Smooth muscle cell (in vitro differentiated cells): ENCODE measurements at regions not wholly inside any gene's neighbourhood (a gene's known extent, or its start where the extent isn't known, plus 50 kb on each side); places are given as distances from the start of the nearest gene placed in this dataset.
A peak's percentile ranks its signal among the peaks of the same experiment; 100 is the strongest.

ENCODE experiments used
- DNase-seq: peaks from one replicate; lab custom pipeline; 2025; ENCODE audit not compliant: unreplicated experiment; lab: John Stamatoyannopoulos, UW
- H2AFZ ChIP-seq: fragments of 200-600 bp; sonication (generic); 2 replicates; pipeline ENCODE4 v1.6.0; 2016; ENCODE audit warnings: antibody characterized with exemption, low read depth, mild to moderate bottlenecking
- H3F3A ChIP-seq: fragments of 200-600 bp; sonication (generic); 2 replicates; pipeline ENCODE4 v1.6.0; 2017; ENCODE audit warnings: antibody characterized with exemption, low read depth
- H3K27ac ChIP-seq: fragments of 200-600 bp; sonication (generic); 2 replicates; pipeline ENCODE4 v1.5.1; 2016; ENCODE audit warnings: low read depth, mild to moderate bottlenecking
- H3K27me3 ChIP-seq: fragments of 200-600 bp; sonication (generic); 2 replicates; pipeline ENCODE4 v1.6.1; 2016; ENCODE audit warnings: low read depth, mild to moderate bottlenecking
- H3K36me3 ChIP-seq: fragments of 200-600 bp; sonication (generic); 2 replicates; pipeline ENCODE4 v1.5.1; 2016; ENCODE audit warnings: low read depth
- H3K4me1 ChIP-seq: fragments of 200-600 bp; sonication (generic); 2 replicates; pipeline ENCODE4 v1.5.1; 2016; ENCODE audit warnings: low read depth
- H3K4me2 ChIP-seq: fragments of 200-600 bp; sonication (generic); 2 replicates; pipeline ENCODE4 v1.6.0; 2016; ENCODE audit warnings: mild to moderate bottlenecking
- H3K4me3 ChIP-seq: fragments of 200-600 bp; sonication (generic); 2 replicates; pipeline ENCODE4 v1.5.1; 2016; ENCODE audit warnings: mild to moderate bottlenecking
- H3K79me2 ChIP-seq: fragments of 200-600 bp; sonication (generic); 2 replicates; pipeline ENCODE4 v1.6.0; 2016; ENCODE audit warnings: low read depth, mild to moderate bottlenecking
- H3K9ac ChIP-seq: fragments of 200-600 bp; sonication (generic); 2 replicates; pipeline ENCODE4 v1.6.0; 2016; ENCODE audit warnings: low read depth
- H3K9me3 ChIP-seq: fragments of 200-600 bp; sonication (generic); replicated peaks from 2 replicates; pipeline ENCODE4 v1.5.1; 2016; ENCODE audit warnings: low read depth
- H4K20me1 ChIP-seq: fragments of 200-600 bp; sonication (generic); 2 replicates; pipeline ENCODE4 v1.6.0; 2016; ENCODE audit warnings: low read depth
- CTCF ChIP-seq: fragments of 200-600 bp; sonication (generic); IDR thresholded peaks from 2 replicates; pipeline ENCODE4 v1.5.1; 2017; ENCODE audit warnings: borderline replicate concordance, mild to moderate bottlenecking, antibody characterized with exemption; ENCODE audit not compliant: insufficient read depth, poor library complexity, severe bottlenecking
- WGBS: methylation state at CpG from one replicate; pipeline ENCODE4 v1.1.7; 2016; ENCODE audit warnings: low lambda C conversion rate; 5-methylcytosine and 5-hydroxymethylcytosine counted together

DNA sequence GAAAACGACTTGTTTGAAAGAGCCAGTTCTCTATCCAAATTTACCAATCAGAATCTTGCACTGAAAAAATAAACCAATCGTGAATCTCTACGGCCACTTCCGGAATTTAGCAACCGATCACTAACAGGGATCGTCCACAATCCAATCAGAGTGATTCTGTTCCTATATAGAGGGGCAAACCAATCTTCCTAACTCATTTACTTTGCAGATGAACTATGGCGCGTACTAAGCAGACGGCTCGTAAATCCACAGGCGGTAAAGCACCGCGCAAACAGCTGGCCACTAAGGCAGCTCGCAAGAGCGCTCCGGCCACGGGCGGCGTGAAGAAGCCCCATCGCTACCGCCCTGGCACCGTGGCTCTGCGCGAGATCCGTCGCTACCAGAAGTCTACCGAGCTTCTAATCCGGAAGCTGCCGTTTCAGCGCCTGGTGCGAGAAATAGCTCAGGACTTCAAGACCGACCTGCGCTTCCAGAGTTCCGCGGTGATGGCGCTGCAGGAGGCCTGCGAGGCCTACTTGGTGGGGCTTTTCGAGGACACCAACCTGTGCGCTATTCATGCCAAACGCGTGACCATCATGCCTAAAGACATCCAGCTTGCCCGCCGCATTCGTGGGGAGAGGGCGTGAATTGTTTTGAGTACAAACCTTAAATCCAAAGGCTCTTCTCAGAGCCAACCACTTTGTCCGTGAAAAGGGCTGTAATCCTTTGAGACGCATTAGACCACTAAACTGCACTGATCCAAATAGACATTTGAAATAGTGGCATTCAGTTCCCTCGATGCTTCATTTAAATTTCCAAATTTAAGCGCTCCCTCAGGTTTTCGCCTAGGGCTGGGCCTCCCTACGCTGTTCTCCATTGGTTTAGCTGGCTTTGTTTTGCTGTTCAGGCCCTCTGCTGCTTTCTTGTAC lies 138.0 kb downstream of the HFE start:
- peak overlapping the region; percentile 88 for H3K4me2 ChIP-seq
- H3K27ac ChIP-seq, result peak overlapping the region; percentile 99
- H3K4me1 ChIP-seq, result peaks cover 22% of the 10 kb centered on the region
- peak overlapping the region; percentile 95 for H3K9ac ChIP-seq
- H3K36me3 ChIP-seq, result no peaks in the 10 kb centered on the region
- no peak for DNase-seq
- no peaks in the 10 kb centered on the region for H3K9me3 ChIP-seq
- peak overlapping the region; percentile 69 for H3K4me3 ChIP-seq
- no peaks in the 10 kb centered on the region for H3K79me2 ChIP-seq
- 2% methylated on average over 51 of the region's 51 CpGs for WGBS
- peak overlapping the region; percentile 82 for H2AFZ ChIP-seq
- peak; percentile 17 for TF ChIP-seq CTCF
- peaks cover 22% of the 10 kb centered on the region for H3F3A ChIP-seq
- no peaks in the 10 kb centered on the region for H3K27me3 ChIP-seq
- H4K20me1 ChIP-seq, result no peaks in the 10 kb centered on the region

DNA sequence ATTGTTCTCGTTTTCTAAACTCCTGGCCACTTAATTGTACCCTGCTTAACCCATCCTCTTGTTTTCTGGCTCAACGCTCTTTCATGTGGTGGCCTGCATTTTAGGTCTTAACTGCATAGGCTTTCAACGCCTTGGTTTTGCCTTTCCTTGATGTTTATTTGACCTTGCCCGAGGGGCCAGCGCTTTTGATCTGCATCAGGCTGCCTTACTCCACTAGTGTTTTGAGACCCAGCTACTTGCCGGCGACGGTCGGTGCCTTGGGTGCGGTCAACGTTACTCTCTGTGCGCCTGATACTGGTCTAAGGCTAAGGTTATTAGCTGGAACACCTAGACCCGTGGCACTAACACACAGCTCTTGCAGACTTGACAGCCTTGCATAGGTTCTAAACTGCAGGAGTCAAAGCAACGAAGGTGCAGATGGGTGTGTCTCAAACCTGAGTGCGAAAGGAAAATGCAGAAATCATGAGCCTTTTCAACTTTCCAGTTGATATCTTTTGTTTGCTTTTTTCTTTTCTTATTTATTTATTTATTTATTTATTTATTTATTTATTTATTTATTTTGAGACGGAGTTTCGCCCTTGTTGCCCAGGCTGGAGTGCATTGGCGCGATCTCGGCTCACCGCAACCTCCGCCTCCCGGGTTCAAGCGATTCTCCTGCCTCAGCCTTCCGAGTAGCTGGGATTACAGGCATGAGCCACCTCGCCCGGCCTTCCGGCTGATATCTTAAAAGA lies 138.8 kb downstream of the HFE start:
- peaks cover 22% of the 10 kb centered on the region for H3K4me1 ChIP-seq
- peak overlapping the region; percentile 99 for H3K27ac ChIP-seq
- peaks cover 22% of the 10 kb centered on the region for H3F3A ChIP-seq
- no peaks in the 10 kb centered on the region for H3K9me3 ChIP-seq
- no peaks in the 10 kb centered on the region for H3K36me3 ChIP-seq
- H2AFZ ChIP-seq, result no peak overlapping the region
- peak overlapping the region; percentile 88 for H3K4me2 ChIP-seq
- no peaks in the 10 kb centered on the region for H3K27me3 ChIP-seq
- no peak for TF ChIP-seq CTCF
- WGBS, result 32% methylated on average over 28 of the region's 28 CpGs
- H4K20me1 ChIP-seq, result no peaks in the 10 kb centered on the region
- no peak for DNase-seq
- no peak overlapping the region for H3K9ac ChIP-seq
- peak overlapping the region; percentile 69 for H3K4me3 ChIP-seq
- H3K79me2 ChIP-seq, result no peaks in the 10 kb centered on the region

DNA sequence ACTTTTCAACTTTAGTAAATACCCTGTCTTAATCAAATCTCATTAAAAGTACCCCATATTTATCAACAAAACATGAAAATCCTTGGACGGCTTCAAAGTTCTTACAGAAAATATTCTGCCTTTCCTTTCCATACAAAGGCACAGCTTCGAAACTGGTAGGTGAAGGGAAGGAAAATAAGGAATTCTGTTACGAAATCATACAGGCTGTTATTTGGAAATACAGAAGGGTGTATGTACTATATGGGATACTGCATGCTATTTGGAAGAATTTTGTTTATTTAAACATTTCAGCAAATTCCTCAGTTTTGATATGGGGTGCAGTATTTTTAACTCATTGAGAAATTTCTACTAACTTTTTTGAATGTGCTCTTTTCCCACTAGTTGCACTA lies 138.4 kb upstream of the BTN3A2 start:
- TF ChIP-seq CTCF, result no peak

More for the DNA sequence above, 138.4 kb upstream of the BTN3A2 start:
- H3K27me3 ChIP-seq, result no peaks in the 10 kb centered on the region
- peak overlapping the region; percentile 88 for H3K4me2 ChIP-seq
- H3K4me1 ChIP-seq, result peaks cover 22% of the 10 kb centered on the region
- peaks cover 22% of the 10 kb centered on the region for H3F3A ChIP-seq
- DNase-seq, result no peak
- no peak overlapping the region for H2AFZ ChIP-seq
- H3K9ac ChIP-seq, result no peak overlapping the region
- 86% methylated on average over 3 of the region's 3 CpGs for WGBS
- H3K9me3 ChIP-seq, result no peaks in the 10 kb centered on the region
- H3K79me2 ChIP-seq, result no peaks in the 10 kb centered on the region
- no peak overlapping the region for H3K27ac ChIP-seq
- no peaks in the 10 kb centered on the region for H4K20me1 ChIP-seq
- H3K36me3 ChIP-seq, result no peaks in the 10 kb centered on the region
- H3K4me3 ChIP-seq, result peak overlapping the region; percentile 69
